ENCODE measurements at regions not wholly inside any gene's neighbourhood (a gene's known extent, or its start where the extent isn't known, plus 50 kb on each side); places are given as distances from the start of the nearest gene placed in this dataset.

- no peak for TF ChIP-seq CTCF (IDR thresholded peaks at IDR 0.05; ENCODE audit: low read length)
- no peak for TF ChIP-seq EZH2 (optimal IDR thresholded peaks at IDR 0.05; ENCODE audit: low read depth, low read length)
- no peak for TF ChIP-seq EZH2phosphoT487 (IDR thresholded peaks at IDR 0.05; ENCODE audit: low read length)
These were observed 232.2 kb upstream of the MEX3C start for GRCh38 chr18:51429644-51430043.
